ENCODE measurements at regions not wholly inside any gene's neighbourhood (a gene's known extent, or its start where the extent isn't known, plus 50 kb on each side); places are given as distances from the start of the nearest gene placed in this dataset.

- Histone ChIP-seq H2AFZ (ENCODE audit: low read depth, low read length, severe bottlenecking) (no peak overlapping the region), H3K9ac (ENCODE audit: low read length) (no peak overlapping the region), H3K4me3 (ENCODE audit: insufficient read depth, low read length, poor library complexity, severe bottlenecking) (no peak overlapping the region), H3K79me2 (ENCODE audit: insufficient read depth, low read length) (no peaks in the 10 kb centered on the region), H4K20me1 (ENCODE audit: low read depth, low read length) (no peaks in the 10 kb centered on the region), H3K9me3 (ENCODE audit: insufficient read depth, low read length) (0 out of 2 replicates have a peak, but pooled peaks cover 3% of the 10 kb centered on the region), H3K9me2 (replicated peaks; ENCODE audit: insufficient read depth, low read length) (no peaks in the 10 kb centered on the region), H3F3A (ENCODE audit: insufficient read depth) (no peaks in the 10 kb centered on the region), H3K27me3 (ENCODE audit: low read length) (no peaks in the 10 kb centered on the region), H3K27ac (ENCODE audit: low read depth, low read length) (no peak overlapping the region), H3K36me3 (ENCODE audit: low read length) (no peaks in the 10 kb centered on the region), H3K4me2 (ENCODE audit: low read depth, low read length, poor library complexity, severe bottlenecking) (no peak overlapping the region)
- no peak for TF ChIP-seq CTCF (IDR thresholded peaks at IDR 0.05; ENCODE audit: insufficient read depth, low read length, poor library complexity, severe bottlenecking)
Measured at GRCh38 chr9:135217836-135218235, 130.4 kb downstream of the OLFM1 start.

- Histone ChIP-seq H3K9ac (ENCODE audit: low read length) (no peak overlapping the region), H3K9me3 (ENCODE audit: insufficient read depth, low read length) (no peaks in the 10 kb centered on the region), H3K36me3 (ENCODE audit: low read length) (no peaks in the 10 kb centered on the region), H3K4me2 (ENCODE audit: low read depth, low read length, poor library complexity, severe bottlenecking) (no peak overlapping the region), H4K20me1 (ENCODE audit: low read depth, low read length) (no peaks in the 10 kb centered on the region), H3K4me3 (ENCODE audit: insufficient read depth, low read length, poor library complexity, severe bottlenecking) (no peak overlapping the region), H3K79me2 (ENCODE audit: insufficient read depth, low read length) (no peaks in the 10 kb centered on the region), H2AFZ (ENCODE audit: low read depth, low read length, severe bottlenecking) (no peak overlapping the region), H3K27ac (ENCODE audit: low read depth, low read length) (no peak overlapping the region), H3F3A (ENCODE audit: insufficient read depth) (no peaks in the 10 kb centered on the region), H3K9me2 (replicated peaks; ENCODE audit: insufficient read depth, low read length) (no peaks in the 10 kb centered on the region), H3K27me3 (ENCODE audit: low read length) (no peaks in the 10 kb centered on the region)
- TF ChIP-seq CTCF (IDR thresholded peaks at IDR 0.05; ENCODE audit: insufficient read depth, low read length, poor library complexity, severe bottlenecking): no peak
- TF ChIP-seq EZH2phosphoT487 (conservative IDR thresholded peaks at IDR 0.05; ENCODE audit: low read length): no peak
Measured at GRCh38 chr9:135218331-135219225, 131.1 kb downstream of the OLFM1 start.

GRCh38 chr9:135219676-135220600 lies 132.5 kb downstream of the OLFM1 start:
- TF ChIP-seq CTCF (IDR thresholded peaks at IDR 0.05; ENCODE audit: insufficient read depth, low read length, poor library complexity, severe bottlenecking) (no peak), EZH2phosphoT487 (conservative IDR thresholded peaks at IDR 0.05; ENCODE audit: low read length) (no peak)
- no peaks in the 10 kb centered on the region for H3K27me3 ChIP-seq (ENCODE audit: low read length)
- no peaks in the 10 kb centered on the region for H3F3A ChIP-seq (ENCODE audit: insufficient read depth)
- H2AFZ ChIP-seq (ENCODE audit: low read depth, low read length, severe bottlenecking): no peak overlapping the region
- H3K27ac ChIP-seq (ENCODE audit: low read depth, low read length): no peak overlapping the region
- H3K79me2 ChIP-seq (ENCODE audit: insufficient read depth, low read length): no peaks in the 10 kb centered on the region
- H4K20me1 ChIP-seq (ENCODE audit: low read depth, low read length): no peaks in the 10 kb centered on the region
- no peak overlapping the region for H3K4me3 ChIP-seq (ENCODE audit: insufficient read depth, low read length, poor library complexity, severe bottlenecking)
- H3K9me2 ChIP-seq (replicated peaks; ENCODE audit: insufficient read depth, low read length): no peaks in the 10 kb centered on the region
- no peak overlapping the region for H3K9ac ChIP-seq (ENCODE audit: low read length)
- no peaks in the 10 kb centered on the region for H3K9me3 ChIP-seq (ENCODE audit: insufficient read depth, low read length)
- H3K4me2 ChIP-seq (ENCODE audit: low read depth, low read length, poor library complexity, severe bottlenecking): no peak overlapping the region
- H3K36me3 ChIP-seq (ENCODE audit: low read length): no peaks in the 10 kb centered on the region
